GM10266 (cell line): ENCODE measurements at regions not wholly inside any gene's neighbourhood (a gene's known extent, or its start where the extent isn't known, plus 50 kb on each side); places are given as distances from the start of the nearest gene placed in this dataset.
"Not testable (repeated sequence)": the region's sequence is repeated elsewhere in the genome, so short reads cannot be mapped to it uniquely, and the experiment has no call there.

ENCODE experiments used
- DNase-seq: peaks from one replicate; pipeline ENCODE4 v3.0.0; 2012; ENCODE audit errors: extremely low spot score
- TF ChIP-seq, protein P1 (sequence below): IDR thresholded peaks from 2 replicates; pipeline ENCODE4 v1.5.1; 2012; ENCODE audit warnings: mild to moderate bottlenecking, low read depth; ENCODE audit not compliant: control insufficient read depth, insufficient read depth; ENCODE audit errors: missing control alignments

DNA sequence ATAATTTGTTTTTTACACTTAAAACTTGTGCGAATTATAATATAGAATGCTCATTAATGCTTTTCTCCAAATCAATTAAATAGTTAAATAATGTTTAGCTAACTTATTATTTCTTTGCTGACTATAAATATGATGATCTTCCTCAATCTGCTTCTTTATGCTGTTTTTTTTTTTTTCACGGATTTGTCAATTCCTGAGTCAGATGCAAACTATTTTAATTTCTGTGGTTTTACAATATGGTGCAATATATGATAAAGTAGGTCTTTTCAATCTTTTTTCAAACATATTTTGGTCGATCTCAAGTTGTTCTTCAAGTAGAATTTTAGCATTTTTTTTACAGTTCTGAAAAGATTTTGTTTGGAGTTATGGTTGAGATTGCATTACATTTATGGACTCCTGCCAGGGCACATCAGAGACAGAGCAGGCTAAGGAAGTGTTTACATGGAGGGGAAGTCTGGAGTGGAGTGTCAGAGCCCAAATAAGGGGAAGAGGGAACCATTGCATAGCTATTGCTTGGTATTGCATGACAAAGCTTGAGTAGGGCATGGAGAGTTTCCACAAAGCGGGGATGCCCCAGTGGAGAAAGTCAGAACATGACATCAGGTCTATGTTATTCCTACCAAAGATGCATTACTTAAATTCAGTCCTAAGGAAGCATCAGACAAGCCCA is 204.4 kb downstream of the OTUD1 start:
- TF ChIP-seq, protein P1, sequence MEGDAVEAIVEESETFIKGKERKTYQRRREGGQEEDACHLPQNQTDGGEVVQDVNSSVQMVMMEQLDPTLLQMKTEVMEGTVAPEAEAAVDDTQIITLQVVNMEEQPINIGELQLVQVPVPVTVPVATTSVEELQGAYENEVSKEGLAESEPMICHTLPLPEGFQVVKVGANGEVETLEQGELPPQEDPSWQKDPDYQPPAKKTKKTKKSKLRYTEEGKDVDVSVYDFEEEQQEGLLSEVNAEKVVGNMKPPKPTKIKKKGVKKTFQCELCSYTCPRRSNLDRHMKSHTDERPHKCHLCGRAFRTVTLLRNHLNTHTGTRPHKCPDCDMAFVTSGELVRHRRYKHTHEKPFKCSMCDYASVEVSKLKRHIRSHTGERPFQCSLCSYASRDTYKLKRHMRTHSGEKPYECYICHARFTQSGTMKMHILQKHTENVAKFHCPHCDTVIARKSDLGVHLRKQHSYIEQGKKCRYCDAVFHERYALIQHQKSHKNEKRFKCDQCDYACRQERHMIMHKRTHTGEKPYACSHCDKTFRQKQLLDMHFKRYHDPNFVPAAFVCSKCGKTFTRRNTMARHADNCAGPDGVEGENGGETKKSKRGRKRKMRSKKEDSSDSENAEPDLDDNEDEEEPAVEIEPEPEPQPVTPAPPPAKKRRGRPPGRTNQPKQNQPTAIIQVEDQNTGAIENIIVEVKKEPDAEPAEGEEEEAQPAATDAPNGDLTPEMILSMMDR: no peak

DNA sequence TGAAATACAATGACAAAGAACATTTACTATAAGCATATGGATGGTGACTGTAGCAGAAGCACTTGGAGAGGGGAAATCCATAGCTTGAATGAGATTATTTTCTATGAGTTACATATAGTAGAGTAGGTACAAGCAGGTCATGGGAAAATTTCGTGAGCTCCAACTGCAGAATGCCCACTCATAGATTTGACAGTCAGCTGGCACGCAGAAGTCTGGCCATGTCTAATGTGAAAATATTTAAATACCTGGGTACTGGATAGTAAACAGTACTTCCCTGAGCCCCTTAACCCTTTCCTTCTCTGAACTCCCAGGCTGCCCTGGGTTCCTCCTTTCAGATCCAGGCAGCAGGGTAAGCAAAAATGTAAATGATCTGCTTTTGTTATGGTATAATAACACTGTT is 209.7 kb downstream of the OTUD1 start:
- DNase-seq: no peak
- TF ChIP-seq, protein P1: no peak

More for the DNA sequence above, 204.4 kb downstream of the OTUD1 start:
- DNase-seq: no peak

DNA sequence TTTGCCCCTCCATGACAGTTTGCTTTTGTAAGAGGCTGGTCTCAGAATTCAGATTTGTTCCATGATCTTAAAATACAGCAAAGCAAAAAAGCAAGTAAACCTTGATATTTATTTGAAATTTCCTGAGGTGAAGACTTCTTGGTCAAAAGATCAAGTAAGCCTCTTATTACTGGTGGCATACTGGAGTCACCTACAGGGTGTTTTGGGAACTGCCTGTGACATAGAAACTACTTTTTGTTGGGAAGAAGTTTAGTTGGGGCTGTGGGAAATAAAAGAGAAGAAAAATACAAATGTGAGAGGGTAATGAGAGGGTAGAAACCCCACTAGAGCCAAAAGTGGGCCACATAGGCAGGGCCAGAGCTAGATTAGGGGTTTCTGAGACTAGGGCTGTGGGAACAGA is 217.9 kb downstream of the OTUD1 start:
- no peak for DNase-seq
- TF ChIP-seq, protein P1: no peak

DNA sequence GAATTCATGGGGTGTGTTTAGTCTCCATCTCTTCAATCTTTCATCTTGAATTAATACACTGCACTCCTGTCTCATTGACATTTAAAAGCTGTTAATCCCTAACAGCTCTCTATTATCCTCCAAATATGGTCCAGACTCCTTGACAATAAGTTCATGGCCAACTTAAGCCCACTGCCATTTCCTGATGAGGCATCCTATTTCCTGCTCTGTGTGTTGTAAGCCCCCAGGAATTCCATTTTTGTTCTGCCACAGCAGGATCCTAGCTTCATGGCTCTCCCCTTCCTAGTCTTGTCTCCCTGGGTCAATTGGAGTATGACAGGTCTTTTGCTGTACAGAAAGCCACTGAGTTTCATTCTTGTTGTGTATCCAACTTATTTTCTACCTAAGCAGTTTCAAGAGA is 218.8 kb downstream of the OTUD1 start:
- TF ChIP-seq, protein P1: no peak

DNA sequence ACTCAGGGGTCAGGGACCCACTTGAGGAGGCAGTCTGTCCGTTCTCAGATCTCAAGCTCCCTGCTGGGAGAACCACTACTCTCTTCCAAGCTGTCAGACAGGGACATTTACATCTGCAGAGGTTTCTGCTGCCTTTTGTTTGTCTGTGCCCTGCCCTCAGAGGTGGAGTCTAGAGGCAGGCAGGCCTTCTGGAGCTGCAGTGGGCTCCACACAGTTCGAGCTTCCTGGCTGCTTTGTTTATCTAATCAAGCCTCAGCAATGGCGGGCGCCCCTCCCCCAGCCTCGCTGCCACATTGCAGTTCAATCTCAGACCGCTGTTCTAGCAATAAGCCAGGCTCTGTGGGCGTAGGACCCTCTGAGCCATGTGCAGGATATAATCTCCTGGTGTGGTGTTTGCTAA is 233.0 kb downstream of the OTUD1 start:
- DNase-seq: not testable (repeated sequence)

More for the DNA sequence above, 218.8 kb downstream of the OTUD1 start:
- no peak for DNase-seq

DNA sequence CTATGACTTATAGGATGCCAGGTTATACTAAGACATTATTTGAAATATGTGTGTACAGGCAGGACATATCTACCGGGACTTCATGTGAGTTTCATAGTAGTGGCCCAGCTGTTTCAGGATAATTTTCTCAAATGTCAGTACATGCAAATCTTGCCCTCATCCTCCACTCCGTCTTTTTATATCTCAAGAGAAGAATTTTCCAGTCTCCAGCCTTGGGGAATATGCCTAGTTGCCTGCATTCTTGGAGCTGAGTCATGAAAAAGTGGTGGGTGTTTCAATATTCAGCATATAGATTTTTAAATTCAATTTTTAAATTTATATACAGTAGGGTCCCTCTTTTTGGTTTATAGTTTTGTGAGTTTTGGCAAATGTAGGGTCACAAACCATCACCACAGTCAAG is 236.7 kb downstream of the OTUD1 start:
- TF ChIP-seq, protein P1: no peak
- no peak for DNase-seq

DNA sequence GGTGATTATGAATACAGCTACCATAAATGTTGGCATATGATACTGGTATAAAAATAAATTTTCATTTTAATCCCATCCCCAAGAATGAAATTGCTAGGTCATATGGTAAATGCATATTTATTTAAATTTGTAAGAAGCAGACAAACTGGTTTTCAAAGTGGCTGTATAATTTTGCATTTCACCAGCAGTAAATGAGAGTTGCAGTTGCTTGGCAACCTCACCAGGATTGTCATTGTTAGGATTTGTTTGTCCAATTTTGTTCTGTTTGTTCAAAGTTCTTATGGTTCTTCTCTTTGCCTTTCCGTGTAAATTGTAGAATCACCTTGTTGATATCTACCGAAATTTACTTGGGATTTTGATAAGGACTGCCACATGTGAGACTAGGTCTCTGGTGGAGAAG is 237.4 kb downstream of the OTUD1 start:
- no peak for DNase-seq
- TF ChIP-seq, protein P1: no peak

DNA sequence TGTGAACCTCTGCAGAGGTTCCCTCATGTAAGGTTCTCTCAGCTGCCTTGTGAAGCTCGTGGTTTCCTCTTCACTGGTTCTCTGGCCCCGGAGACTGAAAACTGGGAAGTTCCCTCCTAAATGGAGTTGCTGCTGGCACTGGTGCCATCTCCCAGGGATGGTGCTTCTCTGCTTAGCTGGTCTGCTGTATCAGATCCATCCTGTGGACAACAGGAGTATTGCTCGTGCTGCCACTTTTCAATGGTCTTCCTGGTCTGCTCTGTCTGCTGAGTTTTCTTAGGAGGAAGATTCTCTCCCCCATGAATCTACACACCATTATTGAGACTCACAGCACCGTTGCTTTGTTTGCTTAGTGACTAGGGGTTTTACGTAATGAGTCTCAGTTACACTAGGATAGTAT is 247.8 kb downstream of the OTUD1 start:
- TF ChIP-seq, protein P1: no peak

More for the DNA sequence above, 247.8 kb downstream of the OTUD1 start:
- DNase-seq: no peak
